NB4 (cell line): ENCODE measurements at regions not wholly inside any gene's neighbourhood (a gene's known extent, or its start where the extent isn't known, plus 50 kb on each side); places are given as distances from the start of the nearest gene placed in this dataset.
A peak's percentile ranks its signal among the peaks of the same experiment; 100 is the strongest.
"Not testable (repeated sequence)": the region's sequence is repeated elsewhere in the genome, so short reads cannot be mapped to it uniquely, and the experiment has no call there.

Source experiments
- DNase-seq: peaks from one replicate; pipeline ENCODE4 v3.0.0; 2010; ENCODE audit warnings: low read depth
- H3K4me3 ChIP-seq: one replicate; pipeline ENCODE4 v1.5.1; 2011; ENCODE audit warnings: mild to moderate bottlenecking, low read depth, low read length, moderate library complexity
- CTCF ChIP-seq: IDR thresholded peaks from one replicate; pipeline ENCODE4 v1.5.1; 2012; ENCODE audit warnings: low read depth, low read length
- MAX ChIP-seq: IDR thresholded peaks from 2 replicates; pipeline ENCODE4 v1.6.1; 2011; ENCODE audit warnings: low read depth, low read length
- MYC ChIP-seq: IDR thresholded peaks from 2 replicates; pipeline ENCODE4 v1.6.1; 2011; ENCODE audit warnings: low read depth, low read length
- POLR2A ChIP-seq: IDR thresholded peaks from 2 replicates; pipeline ENCODE4 v1.6.1; 2011; ENCODE audit warnings: mild to moderate bottlenecking; ENCODE audit not compliant: insufficient read length; ENCODE audit errors: extremely low read depth

GRCh38 chr17:33868899-33869298 lies 386.2 kb upstream of the CCL2 start:
- H3K4me3 ChIP-seq = no peak overlapping the region
- TF ChIP-seq MAX (no peak), POLR2A (no peak), MYC (no peak), CTCF (no peak)
- DNase-seq = no peak

- TF ChIP-seq MAX = no peak
- TF ChIP-seq CTCF = no peak
- TF ChIP-seq POLR2A = no peak
- TF ChIP-seq MYC = no peak
- DNase-seq = no peak
These were observed 384.1 kb upstream of the CCL2 start for GRCh38 chr17:33870936-33871335.

GRCh38 chr17:33871720-33872540 lies 383.2 kb upstream of the CCL2 start:
- no peak for TF ChIP-seq CTCF
- TF ChIP-seq POLR2A = no peak
- TF ChIP-seq MAX = no peak
- TF ChIP-seq MYC = no peak
- DNase-seq = peak; percentile 17
- H3K4me3 ChIP-seq = no peak overlapping the region

More at GRCh38 chr17:33870936-33871335, 384.1 kb upstream of the CCL2 start:
- no peak overlapping the region for H3K4me3 ChIP-seq

GRCh38 chr17:33873201-33873617 lies 381.9 kb upstream of the CCL2 start:
- TF ChIP-seq MYC = no peak
- no peak for TF ChIP-seq CTCF
- no peak for TF ChIP-seq POLR2A
- no peak for TF ChIP-seq MAX
- no peak for DNase-seq
- H3K4me3 ChIP-seq = no peak overlapping the region

DNA sequence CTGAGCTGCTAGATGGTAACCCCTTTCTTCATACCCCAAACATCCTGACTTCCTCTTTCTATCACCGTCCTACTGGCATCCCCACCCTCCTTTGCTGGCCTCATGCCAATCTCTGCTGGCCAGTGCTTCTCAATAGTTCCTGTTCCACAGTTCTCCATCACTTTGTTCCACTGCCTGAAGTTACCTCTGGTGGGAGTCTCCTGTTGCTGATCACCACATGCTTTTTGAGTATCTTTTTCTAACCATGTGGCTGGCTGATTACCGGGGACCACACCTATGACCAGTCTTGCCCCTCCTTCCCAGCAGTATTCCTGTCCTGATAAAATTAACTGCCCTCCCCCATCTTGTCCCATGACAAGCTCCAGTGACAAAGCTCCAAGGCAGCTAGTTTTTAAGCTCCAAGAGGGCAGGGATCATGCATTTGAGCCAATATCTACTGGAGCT lies 380.4 kb upstream of the CCL2 start:
- TF ChIP-seq MAX (no peak), POLR2A (no peak), CTCF (no peak), MYC (no peak)
- peak; percentile 41 for DNase-seq

DNA sequence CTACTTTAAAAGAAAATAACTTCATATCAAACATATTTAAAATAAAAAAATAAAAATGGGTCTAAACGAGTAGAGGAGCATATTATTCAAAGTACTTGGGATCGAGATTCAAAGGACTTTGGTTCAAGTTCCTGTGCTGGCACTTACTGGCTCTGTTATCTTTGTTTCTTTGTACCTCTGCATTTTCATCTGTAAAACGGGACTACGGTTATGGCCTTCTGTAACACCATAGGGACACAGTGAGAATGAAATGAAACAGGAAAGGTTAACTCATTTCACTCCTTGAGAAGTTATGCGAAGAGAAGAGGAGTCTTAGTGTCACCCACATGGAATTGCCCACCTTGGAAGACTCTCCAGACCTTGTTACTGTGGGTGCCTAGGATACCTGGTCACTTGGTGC lies 379.1 kb upstream of the CCL2 start:
- TF ChIP-seq MYC (no peak), MAX (no peak), CTCF (no peak), POLR2A (no peak)

More for the DNA sequence above, 380.4 kb upstream of the CCL2 start:
- H3K4me3 ChIP-seq = no peak overlapping the region

DNA sequence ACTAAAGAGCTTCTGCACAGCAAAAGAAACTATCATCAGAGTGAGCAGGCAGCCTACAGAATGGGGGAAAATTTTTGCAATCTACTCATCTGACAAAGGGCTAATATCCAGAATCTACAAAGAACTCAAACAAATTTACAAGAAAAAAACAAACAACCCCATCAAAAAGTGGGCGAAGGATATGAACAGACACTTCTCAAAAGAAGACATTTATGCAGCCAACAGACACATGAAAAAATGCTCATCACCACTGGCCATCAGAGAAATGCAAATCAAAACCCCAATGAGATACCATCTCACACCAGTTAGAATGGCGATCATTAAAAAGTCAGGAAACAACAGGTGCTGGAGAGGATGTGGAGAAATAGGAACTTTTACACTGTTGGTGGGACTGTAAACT lies 372.8 kb upstream of the CCL2 start:
- not testable (repeated sequence) for DNase-seq, H3K4me3 ChIP-seq

More for the DNA sequence above, 379.1 kb upstream of the CCL2 start:
- DNase-seq = no peak
- no peak overlapping the region for H3K4me3 ChIP-seq

DNA sequence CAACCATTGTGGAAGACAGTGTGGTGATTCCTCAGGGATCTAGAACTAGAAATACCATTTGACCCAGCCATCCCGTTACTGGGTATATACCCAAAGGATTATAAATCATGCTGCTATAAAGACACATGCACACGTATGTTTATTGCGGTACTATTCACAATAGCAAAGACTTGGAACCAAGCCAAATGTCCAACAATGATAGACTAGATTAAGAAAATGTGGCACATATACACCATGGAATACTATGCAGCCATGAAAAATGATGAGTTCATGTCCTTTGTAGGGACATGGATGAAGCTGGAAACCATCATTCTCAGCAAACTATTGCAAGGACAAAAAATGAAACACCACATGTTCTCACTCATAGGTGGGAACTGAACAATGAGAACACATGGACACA lies 372.4 kb upstream of the CCL2 start:
- not testable (repeated sequence) for H3K4me3 ChIP-seq, DNase-seq
